Glutamatergic neuron (in vitro differentiated cells): ENCODE measurements at regions not wholly inside any gene's neighbourhood (a gene's known extent, or its start where the extent isn't known, plus 50 kb on each side); places are given as distances from the start of the nearest gene placed in this dataset.
"Not testable (repeated sequence)": the region's sequence is repeated elsewhere in the genome, so short reads cannot be mapped to it uniquely, and the experiment has no call there.

ENCODE experiments used
- DNase-seq: peaks from one replicate; pipeline ENCODE4 v3.0.0; 2022
- H3K27ac Mint-ChIP-seq: one replicate; pipeline ENCODE4 v1.8.0; 2020; ENCODE audit warnings: mild to moderate bottlenecking, mixed read lengths, inconsistent platforms; ENCODE audit not compliant: unreplicated experiment
- H3K27me3 Mint-ChIP-seq: one replicate; pipeline ENCODE4 v1.8.0; 2020; ENCODE audit warnings: mild to moderate bottlenecking, moderate library complexity, mixed read lengths, inconsistent platforms; ENCODE audit not compliant: unreplicated experiment
- H3K36me3 Mint-ChIP-seq: one replicate; pipeline ENCODE4 v1.8.0; 2020; ENCODE audit warnings: mild to moderate bottlenecking, mixed read lengths, inconsistent platforms; ENCODE audit not compliant: unreplicated experiment
- H3K4me1 Mint-ChIP-seq: one replicate; pipeline ENCODE4 v1.8.0; 2020; ENCODE audit warnings: mild to moderate bottlenecking, low read depth, mixed read lengths, inconsistent platforms; ENCODE audit not compliant: unreplicated experiment
- H3K4me3 Mint-ChIP-seq: one replicate; pipeline ENCODE4 v1.8.0; 2020; ENCODE audit warnings: mild to moderate bottlenecking, mixed read lengths, inconsistent platforms; ENCODE audit not compliant: unreplicated experiment
- H3K9me3 Mint-ChIP-seq: one replicate; pipeline ENCODE4 v1.8.0; 2020; ENCODE audit warnings: mild to moderate bottlenecking, moderate library complexity, mixed read lengths, inconsistent platforms; ENCODE audit not compliant: unreplicated experiment
- TF ChIP-seq, protein P1 (sequence below): fragments of 200-600 bp; sonication (generic); IDR thresholded peaks from one replicate; pipeline ENCODE4 v1.5.0; 2021; ENCODE audit not compliant: partially characterized antibody, unreplicated experiment

DNA sequence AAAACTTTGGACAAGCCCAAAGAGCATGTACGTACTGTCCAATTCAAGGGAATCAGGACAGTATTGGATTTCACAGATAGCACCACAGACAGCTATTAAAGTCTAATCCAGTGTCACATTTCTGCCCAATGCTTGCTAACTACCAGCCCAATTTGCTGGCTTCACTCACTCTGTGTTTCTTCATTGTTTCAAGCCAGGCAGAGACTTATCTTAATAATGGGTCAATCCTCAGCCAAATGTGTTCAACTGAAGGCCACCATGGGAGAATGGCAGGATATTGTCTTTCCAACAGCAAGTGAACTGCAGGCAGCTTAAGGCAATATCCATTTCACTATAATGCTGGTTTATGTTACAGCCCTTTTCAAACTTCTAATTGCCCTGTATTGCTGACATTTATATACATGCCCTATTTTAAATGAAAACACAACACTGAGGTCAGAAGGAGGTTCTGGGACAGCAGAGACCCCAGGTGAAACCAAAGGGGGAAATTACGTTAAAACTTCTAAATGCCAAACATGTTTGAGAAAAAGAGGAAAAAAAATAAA is 142.1 kb upstream of the RSPO3 start:
- DNase-seq: no peak
- no peaks in the 10 kb centered on the region for H3K9me3 Mint-ChIP-seq
- H3K4me3 Mint-ChIP-seq: no peak overlapping the region
- no peaks in the 10 kb centered on the region for H3K4me1 Mint-ChIP-seq
- H3K27ac Mint-ChIP-seq: no peak overlapping the region
- TF ChIP-seq, protein P1, sequence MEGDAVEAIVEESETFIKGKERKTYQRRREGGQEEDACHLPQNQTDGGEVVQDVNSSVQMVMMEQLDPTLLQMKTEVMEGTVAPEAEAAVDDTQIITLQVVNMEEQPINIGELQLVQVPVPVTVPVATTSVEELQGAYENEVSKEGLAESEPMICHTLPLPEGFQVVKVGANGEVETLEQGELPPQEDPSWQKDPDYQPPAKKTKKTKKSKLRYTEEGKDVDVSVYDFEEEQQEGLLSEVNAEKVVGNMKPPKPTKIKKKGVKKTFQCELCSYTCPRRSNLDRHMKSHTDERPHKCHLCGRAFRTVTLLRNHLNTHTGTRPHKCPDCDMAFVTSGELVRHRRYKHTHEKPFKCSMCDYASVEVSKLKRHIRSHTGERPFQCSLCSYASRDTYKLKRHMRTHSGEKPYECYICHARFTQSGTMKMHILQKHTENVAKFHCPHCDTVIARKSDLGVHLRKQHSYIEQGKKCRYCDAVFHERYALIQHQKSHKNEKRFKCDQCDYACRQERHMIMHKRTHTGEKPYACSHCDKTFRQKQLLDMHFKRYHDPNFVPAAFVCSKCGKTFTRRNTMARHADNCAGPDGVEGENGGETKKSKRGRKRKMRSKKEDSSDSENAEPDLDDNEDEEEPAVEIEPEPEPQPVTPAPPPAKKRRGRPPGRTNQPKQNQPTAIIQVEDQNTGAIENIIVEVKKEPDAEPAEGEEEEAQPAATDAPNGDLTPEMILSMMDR: no peak
- no peaks in the 10 kb centered on the region for H3K27me3 Mint-ChIP-seq
- no peaks in the 10 kb centered on the region for H3K36me3 Mint-ChIP-seq

DNA sequence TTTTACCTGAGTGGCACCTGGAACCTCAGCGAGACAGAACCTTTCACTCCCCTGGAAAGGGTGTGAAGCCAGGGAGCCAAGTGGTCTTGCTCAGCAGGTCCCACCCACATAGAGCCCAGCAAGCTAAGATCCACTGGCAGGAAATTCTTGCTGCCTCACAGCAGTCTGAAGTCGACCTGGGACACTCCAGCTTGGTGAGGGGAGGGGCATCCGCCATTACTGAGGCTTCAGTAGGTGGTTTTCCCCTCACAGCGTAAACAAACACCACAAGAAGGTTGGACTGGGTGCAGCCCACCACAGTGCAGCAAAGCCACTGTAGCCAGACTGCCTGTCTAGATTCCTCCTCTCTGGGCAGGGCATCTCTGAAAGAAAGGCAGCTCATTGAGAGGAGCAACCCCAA is 134.7 kb upstream of the RSPO3 start:
- Mint-ChIP-seq H3K9me3 (no peaks in the 10 kb centered on the region), H3K4me3 (no peak overlapping the region), H3K36me3 (no peaks in the 10 kb centered on the region), H3K4me1 (no peaks in the 10 kb centered on the region), H3K27ac (no peak overlapping the region), H3K27me3 (no peaks in the 10 kb centered on the region)
- TF ChIP-seq, protein P1: no peak
- DNase-seq: no peak

- DNase-seq, H3K9me3 Mint-ChIP-seq, H3K4me3 Mint-ChIP-seq, H3K27me3 Mint-ChIP-seq, H3K36me3 Mint-ChIP-seq, H3K4me1 Mint-ChIP-seq, H3K27ac Mint-ChIP-seq: not testable (repeated sequence)
Measured at GRCh38 chr6:126988125-126988524, 130.3 kb upstream of the RSPO3 start.

- Mint-ChIP-seq H3K27ac (no peak overlapping the region), H3K9me3 (no peaks in the 10 kb centered on the region), H3K27me3 (no peaks in the 10 kb centered on the region), H3K4me3 (no peak overlapping the region), H3K4me1 (no peaks in the 10 kb centered on the region), H3K36me3 (no peaks in the 10 kb centered on the region)
- TF ChIP-seq, protein P1: no peak
- DNase-seq: no peak
Measured at GRCh38 chr6:127000631-127001030, 117.8 kb upstream of the RSPO3 start.

DNA sequence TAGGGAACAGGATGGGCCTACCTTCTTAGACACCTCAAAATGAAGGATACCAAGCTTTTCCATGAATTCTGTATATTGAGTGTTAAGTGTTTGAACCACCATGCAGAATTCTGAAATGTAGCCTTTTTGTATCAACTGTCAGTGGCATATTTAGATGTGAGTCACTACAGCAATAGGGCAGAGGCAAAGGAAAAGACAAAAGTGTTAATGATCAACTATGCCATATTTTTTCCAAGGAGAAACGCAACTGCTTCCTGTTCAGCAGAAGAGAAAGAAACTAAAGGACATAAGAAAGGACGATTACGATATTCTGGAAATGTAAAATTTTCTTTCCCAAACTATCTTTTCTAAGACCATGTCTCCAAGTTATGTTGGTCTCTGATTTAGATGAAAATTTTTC is 104.6 kb upstream of the RSPO3 start:
- TF ChIP-seq, protein P1: no peak

DNA sequence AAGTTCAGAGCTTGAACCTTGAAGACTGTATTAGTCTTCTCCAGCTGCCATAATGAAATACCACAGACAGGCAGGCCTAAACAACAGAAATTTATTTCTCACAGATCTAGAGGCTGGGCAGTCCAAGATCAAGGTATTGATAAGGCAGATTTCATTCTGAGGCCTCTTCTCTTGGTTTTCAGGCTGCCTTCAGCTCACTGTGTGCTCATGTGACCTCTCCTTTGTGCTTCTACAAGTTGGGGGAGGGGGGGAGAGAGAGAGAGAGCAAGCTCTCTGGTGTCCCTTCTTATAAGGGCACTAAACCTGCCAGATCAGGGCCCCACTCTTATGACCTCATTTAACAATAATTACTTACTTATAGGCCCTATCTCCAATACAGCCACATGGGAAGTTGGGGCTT is 102.6 kb upstream of the RSPO3 start:
- Mint-ChIP-seq H3K4me3 (no peak overlapping the region), H3K4me1 (no peaks in the 10 kb centered on the region), H3K9me3 (no peaks in the 10 kb centered on the region), H3K27ac (no peak overlapping the region), H3K27me3 (peaks cover 1% of the 10 kb centered on the region), H3K36me3 (no peaks in the 10 kb centered on the region)
- TF ChIP-seq, protein P1: no peak
- no peak for DNase-seq

More for the DNA sequence above, 104.6 kb upstream of the RSPO3 start:
- H3K36me3 Mint-ChIP-seq: no peaks in the 10 kb centered on the region
- no peak overlapping the region for H3K27ac Mint-ChIP-seq
- H3K4me3 Mint-ChIP-seq: no peak overlapping the region
- H3K9me3 Mint-ChIP-seq: no peaks in the 10 kb centered on the region
- peaks cover 1% of the 10 kb centered on the region for H3K27me3 Mint-ChIP-seq
- no peak for DNase-seq
- H3K4me1 Mint-ChIP-seq: no peaks in the 10 kb centered on the region
